Gastroesophageal sphincter (tissue), 4 donors: ENCODE measurements at regions not wholly inside any gene's neighbourhood (a gene's known extent, or its start where the extent isn't known, plus 50 kb on each side); places are given as distances from the start of the nearest gene placed in this dataset.
A peak's percentile ranks its signal among the peaks of the same experiment; 100 is the strongest.

Experiments used
- ATAC-seq: fragments of 150-250 bp; one replicate; pipeline ENCODE4 v1.9.1; 2016; ENCODE audit warnings: mild to moderate bottlenecking, moderate library complexity
- H3K27ac ChIP-seq, 4 donors: fragments of 200-600 bp; sonication (generic) in 3 of 4; 1 replicate in 3 of 4; 2 replicates in 1 of 4; pipeline ENCODE4 v1.5.1; 2016 to 2019
- H3K27me3 ChIP-seq: fragments of 200-600 bp; sonication (generic); one replicate; pipeline ENCODE4 v1.5.1; 2019
- H3K36me3 ChIP-seq, 2 donors: fragments of 200-600 bp; sonication (generic); one replicate each; pipeline ENCODE4 v1.5.1; 2019; ENCODE audit warnings: control low read depth in 1 of 2
- H3K4me1 ChIP-seq, 3 donors: fragments of 200-600 bp; sonication (generic); 1 replicate in 2 of 3; 2 replicates in 1 of 3; pipeline ENCODE4 v1.5.1; 2016 to 2019; ENCODE audit warnings: control low read depth in 2 of 3
- H3K4me3 ChIP-seq, 2 donors: fragments of 200-600 bp; sonication (generic); one replicate each; pipeline ENCODE4 v1.5.1; 2019; ENCODE audit warnings: mild to moderate bottlenecking in 1 of 2, moderate library complexity in 1 of 2
- H3K9me3 ChIP-seq, 3 donors: fragments of 200-600 bp; sonication (generic); one replicate each; pipeline ENCODE4 v1.5.1; 2017 to 2019; ENCODE audit warnings: control low read depth in 2 of 3
- CTCF ChIP-seq, 4 experiments: fragments of 200-600 bp in 2 of 4; fragments of 450-650 bp in 2 of 4; sonication (generic) in 1 of 4; IDR thresholded peaks; one replicate each; pipeline ENCODE4 v1.5.1; 2017 to 2019; ENCODE audit warnings: antibody characterized with exemption in 4 of 4, mild to moderate bottlenecking in 2 of 4, moderate library complexity in 2 of 4
- EP300 ChIP-seq: sonication (generic); formaldehyde crosslinking; IDR thresholded peaks from one replicate; pipeline ENCODE4 v1.6.1; 2017; ENCODE audit warnings: antibody characterized with exemption, mild to moderate bottlenecking
- POLR2A ChIP-seq, 2 donors: fragments of 450-650 bp; IDR thresholded peaks; one replicate each; pipeline ENCODE4 v1.6.1; 2017; ENCODE audit warnings: antibody characterized with exemption in 2 of 2, mild to moderate bottlenecking in 2 of 2, moderate library complexity in 1 of 2
- POLR2AphosphoS5 ChIP-seq: sonication (generic); formaldehyde crosslinking; IDR thresholded peaks from one replicate; pipeline ENCODE4 v1.6.1; 2017; ENCODE audit warnings: antibody characterized with exemption
- WGBS, 2 donors: methylation state at CpG; one replicate each; pipeline ENCODE4 v1.1.5; 2018; ENCODE audit warnings: low coverage in 1 of 2; 5-methylcytosine and 5-hydroxymethylcytosine counted together

DNA sequence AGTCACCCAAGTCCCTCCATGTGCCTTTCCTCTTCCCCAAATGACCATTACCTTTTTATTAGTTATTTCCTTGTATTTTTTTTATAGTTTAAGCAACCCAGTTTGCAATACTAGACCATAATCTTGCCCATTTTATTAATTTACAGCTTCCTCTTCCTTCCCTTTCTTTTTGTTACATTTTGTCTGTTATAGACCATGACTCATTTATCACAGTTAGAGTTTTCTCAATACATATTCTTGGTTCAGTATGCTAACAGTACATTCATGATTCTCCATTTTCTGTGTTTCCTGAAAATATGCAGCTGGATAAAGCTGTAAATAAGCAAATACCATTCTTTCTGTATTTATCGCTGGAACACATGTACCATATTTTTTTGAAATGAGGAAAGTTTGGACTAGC, 376.7 kb upstream of the RAG2 start:
- 93 to 100% methylated on average over 1 of the region's 1 CpG for WGBS, 2 donors
- no peak for ATAC-seq
- Histone ChIP-seq H3K27ac (no peak overlapping the region), H3K4me3 (no peak overlapping the region), H3K9me3 (peaks cover 0 to 6% (median 0%) of the 10 kb centered on the region in 3 donors), H3K4me1 (no peaks in the 10 kb centered on the region), H3K36me3 (no peaks in the 10 kb centered on the region), H3K27me3 (no peaks in the 10 kb centered on the region)
- no peak for TF ChIP-seq CTCF (IDR thresholded peaks at IDR 0.05)
- no peak for TF ChIP-seq EP300
- no peak for TF ChIP-seq POLR2A (IDR thresholded peaks at IDR 0.05)
- no peak for TF ChIP-seq POLR2AphosphoS5

DNA sequence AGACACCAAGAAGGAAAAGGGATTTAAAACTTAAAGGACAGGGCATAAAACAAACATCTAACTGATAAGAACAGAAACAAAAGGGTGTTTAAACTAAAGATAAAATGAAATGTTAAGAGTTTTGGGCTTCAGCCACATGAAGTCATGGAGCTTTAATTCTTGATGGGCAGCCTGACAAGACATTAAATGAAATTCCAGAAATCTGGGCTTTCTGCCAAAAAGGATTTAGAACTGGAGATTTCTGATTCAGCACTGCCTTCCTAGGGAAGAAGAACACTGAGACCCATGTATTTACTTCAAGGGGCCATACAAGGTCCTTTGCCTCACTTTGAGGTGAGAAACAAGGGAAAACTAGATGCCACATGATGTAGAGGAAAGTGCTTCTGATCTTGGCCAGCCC, 355.9 kb upstream of the RAG2 start:
- H3K4me3 ChIP-seq, result no peak overlapping the region
- TF ChIP-seq EP300, result no peak
- H3K9me3 ChIP-seq, result peaks cover 0 to 8% (median 1%) of the 10 kb centered on the region in 3 donors
- H3K27ac ChIP-seq, result no peak overlapping the region
- peaks cover 0 to 13% (median 0%) of the 10 kb centered on the region in 3 donors for H3K4me1 ChIP-seq
- no peaks in the 10 kb centered on the region for H3K27me3 ChIP-seq
- H3K36me3 ChIP-seq, result no peaks in the 10 kb centered on the region
- ATAC-seq, result no peak

DNA sequence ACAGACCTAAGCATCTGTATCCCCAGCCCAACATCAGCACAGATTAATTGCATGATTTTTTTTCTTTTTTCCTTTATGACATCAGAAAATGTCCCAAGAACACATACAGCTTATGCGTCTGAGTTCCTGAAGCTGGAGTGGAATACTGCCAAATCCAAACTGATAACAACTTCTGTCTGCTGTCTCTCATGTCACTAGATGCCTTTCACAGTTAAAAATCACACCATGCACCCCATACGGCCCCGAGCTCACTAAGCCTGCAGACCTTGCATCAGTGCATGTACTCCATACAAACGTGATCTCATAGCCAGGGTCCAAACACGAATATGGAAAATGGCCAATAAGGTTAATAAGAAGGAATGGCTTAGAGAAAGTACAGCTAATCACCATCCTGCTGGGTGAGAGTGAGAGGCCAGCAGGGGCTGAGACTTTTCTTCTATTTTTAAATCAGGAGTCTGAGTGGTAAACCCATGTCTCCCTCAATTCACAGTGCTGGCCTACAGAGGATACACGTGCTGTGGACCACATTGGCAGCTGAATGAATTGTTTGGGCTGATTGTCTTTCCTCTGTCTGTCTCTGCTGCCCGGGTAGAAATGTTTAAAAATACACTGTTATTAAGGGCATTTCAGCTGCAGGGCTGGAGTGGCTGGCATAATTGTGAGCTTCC, 350.6 kb upstream of the RAG2 start:
- ATAC-seq, result no peak
- no peak overlapping the region for H3K27ac ChIP-seq
- TF ChIP-seq POLR2A (IDR thresholded peaks at IDR 0.05), result no peak
- TF ChIP-seq CTCF (IDR thresholded peaks at IDR 0.05), result no peak

GRCh38 chr11:36945384-36945783, 347.3 kb upstream of the RAG2 start:
- H3K4me3 ChIP-seq, result no peak overlapping the region
- H3K9me3 ChIP-seq, result no peaks in the 10 kb centered on the region
- no peaks in the 10 kb centered on the region for H3K27me3 ChIP-seq
- H3K36me3 ChIP-seq, result no peaks in the 10 kb centered on the region
- no peak for ATAC-seq
- no peak overlapping the region for H3K27ac ChIP-seq
- H3K4me1 ChIP-seq, result peaks cover 0 to 13% (median 0%) of the 10 kb centered on the region in 3 donors
- no peak for TF ChIP-seq POLR2AphosphoS5
- peak in 2 of 4 experiments; percentile 12 to 35 for TF ChIP-seq CTCF (IDR thresholded peaks at IDR 0.05)
- 32 to 51% methylated on average over 3 of the region's 3 CpGs for WGBS, 2 donors

More for the DNA sequence above, 350.6 kb upstream of the RAG2 start:
- H3K27me3 ChIP-seq, result no peaks in the 10 kb centered on the region
- no peaks in the 10 kb centered on the region for H3K9me3 ChIP-seq
- no peaks in the 10 kb centered on the region for H3K36me3 ChIP-seq
- H3K4me1 ChIP-seq, result peaks cover 0 to 13% (median 0%) of the 10 kb centered on the region in 3 donors
- no peak overlapping the region for H3K4me3 ChIP-seq
- 18 to 63% methylated on average over 1 to 7 of the region's 7 CpGs for WGBS, 2 donors

DNA sequence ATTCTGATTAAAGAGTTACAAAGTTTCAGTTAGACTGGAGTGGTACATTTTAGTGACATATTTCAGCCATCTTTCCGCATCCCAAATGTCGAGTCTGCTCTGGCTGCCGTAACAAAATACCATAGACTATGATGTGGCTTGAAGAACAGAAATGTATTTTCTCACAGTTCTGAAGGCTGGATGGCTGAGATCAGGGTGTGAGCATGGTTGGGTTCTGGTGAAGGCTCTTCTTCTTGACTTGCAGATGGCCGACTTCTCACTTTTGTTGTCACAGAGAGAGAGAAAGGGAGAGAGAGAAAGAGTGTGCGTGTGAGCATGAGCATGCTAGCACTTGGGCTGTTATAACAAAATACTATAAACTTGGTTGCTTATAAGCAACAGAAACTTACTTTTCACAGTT, 335.4 kb upstream of the RAG2 start:
- Histone ChIP-seq H3K27ac (no peak overlapping the region), H3K9me3 (no peaks in the 10 kb centered on the region), H3K36me3 (no peaks in the 10 kb centered on the region), H3K4me1 (no peaks in the 10 kb centered on the region), H3K4me3 (no peak overlapping the region), H3K27me3 (no peaks in the 10 kb centered on the region)
- no peak for TF ChIP-seq POLR2AphosphoS5
- TF ChIP-seq POLR2A (IDR thresholded peaks at IDR 0.05), result no peak
- 96 to 98% methylated on average over 4 to 5 of the region's 5 CpGs for WGBS, 2 donors
- ATAC-seq, result no peak

- Histone ChIP-seq H3K36me3 (no peaks in the 10 kb centered on the region), H3K27ac (no peak overlapping the region), H3K27me3 (no peaks in the 10 kb centered on the region), H3K4me3 (no peak overlapping the region), H3K9me3 (no peaks in the 10 kb centered on the region), H3K4me1 (no peaks in the 10 kb centered on the region)
- no peak for ATAC-seq
- 87% methylated on average over 4 of the region's 4 CpGs; no CpG with 5 or more reads in 1 of the 2 donors for WGBS, 2 donors
- TF ChIP-seq POLR2A (IDR thresholded peaks at IDR 0.05), result no peak
- no peak for TF ChIP-seq EP300
- no peak for TF ChIP-seq POLR2AphosphoS5
- no peak for TF ChIP-seq CTCF (IDR thresholded peaks at IDR 0.05)
These were observed 333.1 kb upstream of the RAG2 start for GRCh38 chr11:36931139-36931538.
